Stimulated activated CD4-positive, alpha-beta T cell treated with anti-CD3 and anti-CD28 coated beads, Interleukin-15, amount 100 ng/mL, for 48 hours (primary cell): ENCODE measurements at regions not wholly inside any gene's neighbourhood (a gene's known extent, or its start where the extent isn't known, plus 50 kb on each side); places are given as distances from the start of the nearest gene placed in this dataset.

ENCODE experiments used
- DNase-seq, 2 donors: peaks; one replicate each; pipeline ENCODE4 v3.0.0-alpha.2; 2020; ENCODE audit warnings: low read depth in 2 of 2

GRCh38 chr2:14336759-14337382 is 295.6 kb upstream of the LRATD1 start:
- no peak for DNase-seq

DNA sequence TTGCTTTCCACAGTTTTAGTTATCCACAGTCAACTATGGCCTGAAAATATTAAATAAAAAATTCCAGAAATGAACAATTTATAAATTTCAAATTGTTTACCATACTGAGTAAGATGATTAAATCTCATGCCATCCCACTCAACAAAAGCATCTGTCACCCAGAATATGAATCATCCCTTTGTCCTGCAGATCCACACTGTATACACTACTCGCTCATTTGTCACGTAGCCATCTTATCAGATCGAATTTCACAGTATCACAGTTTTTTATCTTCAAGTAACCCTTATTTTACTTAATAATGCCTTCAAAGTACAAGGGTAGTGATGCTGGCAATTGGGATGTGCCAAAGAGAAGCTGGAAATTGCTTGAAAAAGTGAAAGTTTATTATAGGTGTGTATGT is 291.8 kb upstream of the LRATD1 start:
- no peak for DNase-seq

- DNase-seq = no peak
These were observed 290.2 kb upstream of the LRATD1 start for GRCh38 chr2:14342313-14342712.

- DNase-seq = no peak
These were observed 288.2 kb upstream of the LRATD1 start for GRCh38 chr2:14344355-14344754.

DNA sequence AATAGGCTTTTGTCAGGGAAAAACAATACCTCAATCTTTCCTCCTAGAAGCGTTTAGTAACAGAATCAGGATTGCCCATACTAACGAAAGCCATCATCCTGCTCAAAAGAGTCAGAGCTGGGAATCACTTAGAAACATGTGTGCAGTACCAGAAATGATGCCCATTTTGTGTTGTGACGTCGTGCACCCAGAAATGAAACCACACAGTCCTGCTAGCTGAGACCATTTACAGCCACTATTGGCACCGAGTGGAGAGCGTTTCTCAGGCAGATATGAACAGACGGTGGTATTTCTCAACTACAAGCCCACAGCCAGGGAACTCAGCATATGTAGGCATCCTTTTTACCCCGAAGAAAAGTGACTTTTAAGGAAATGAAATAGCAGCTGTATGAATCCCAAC is 284.3 kb upstream of the LRATD1 start:
- DNase-seq = no peak

DNA sequence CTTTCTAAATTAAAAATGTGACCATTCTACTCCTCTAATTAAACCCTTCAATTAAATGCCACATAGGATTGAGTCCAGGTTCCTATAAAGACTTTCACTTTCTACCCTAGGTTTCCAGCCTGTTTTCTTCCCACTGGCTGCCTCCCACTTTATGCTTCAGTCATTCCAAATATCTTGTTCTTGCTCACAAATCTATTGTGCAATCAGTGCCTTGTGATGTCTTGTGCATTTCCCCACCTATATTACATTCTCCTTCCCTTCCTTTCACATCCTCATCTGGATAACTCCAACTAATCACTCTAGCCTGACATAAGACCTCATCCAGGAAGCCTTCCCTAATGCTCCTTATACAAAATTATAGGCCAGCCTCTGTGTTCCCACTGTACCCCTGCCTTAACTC is 281.7 kb upstream of the LRATD1 start:
- no peak for DNase-seq

GRCh38 chr2:14352067-14352466 is 280.4 kb upstream of the LRATD1 start:
- DNase-seq = no peak

GRCh38 chr2:14354231-14354630 is 278.3 kb upstream of the LRATD1 start:
- DNase-seq = no peak

GRCh38 chr2:14355102-14355501 is 277.4 kb upstream of the LRATD1 start:
- DNase-seq = no peak

GRCh38 chr2:14358339-14358738 is 274.2 kb upstream of the LRATD1 start:
- no peak for DNase-seq

GRCh38 chr2:14358774-14359173 is 273.7 kb upstream of the LRATD1 start:
- no peak for DNase-seq

- no peak for DNase-seq
These were observed 269.4 kb upstream of the LRATD1 start for GRCh38 chr2:14363137-14363536.

DNA sequence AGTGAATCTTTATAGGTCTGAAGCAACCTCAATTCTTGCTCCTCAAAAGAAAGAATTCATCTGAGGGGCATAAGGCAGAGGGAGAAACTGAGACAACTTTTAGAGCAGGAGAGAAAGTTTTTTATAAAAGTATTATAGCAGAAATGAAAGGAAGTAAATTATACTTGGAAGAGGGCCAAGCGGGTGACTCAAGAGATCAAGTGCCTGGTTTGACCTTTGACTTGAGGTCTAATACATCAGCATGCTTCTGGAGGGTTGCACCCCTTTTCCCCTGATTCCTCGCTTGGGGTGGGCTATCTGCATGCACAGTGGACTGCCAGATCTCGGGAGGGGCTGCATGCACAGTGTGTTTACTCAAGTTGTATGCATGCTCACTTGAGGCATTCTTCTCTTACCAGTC is 268.5 kb upstream of the LRATD1 start:
- DNase-seq = no peak

DNA sequence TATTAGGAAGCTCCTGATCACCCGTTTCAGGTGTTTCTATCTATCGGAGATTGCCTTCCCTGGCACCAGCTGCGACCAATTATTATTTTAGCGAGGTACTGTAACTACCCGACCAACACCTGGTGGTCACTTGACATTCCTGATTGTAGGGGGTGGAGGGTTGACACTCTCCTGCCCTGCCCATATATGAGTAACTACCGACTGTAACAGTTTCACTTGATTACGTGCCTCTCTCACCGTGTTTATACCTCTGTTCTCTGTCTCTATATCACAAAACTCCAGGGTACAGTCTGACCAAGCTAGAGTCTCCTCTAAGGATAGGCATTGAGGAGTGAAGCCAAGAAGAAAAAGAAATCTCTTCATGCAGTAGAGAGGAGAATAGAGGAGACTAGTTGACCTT is 268.0 kb upstream of the LRATD1 start:
- DNase-seq = no peak

DNA sequence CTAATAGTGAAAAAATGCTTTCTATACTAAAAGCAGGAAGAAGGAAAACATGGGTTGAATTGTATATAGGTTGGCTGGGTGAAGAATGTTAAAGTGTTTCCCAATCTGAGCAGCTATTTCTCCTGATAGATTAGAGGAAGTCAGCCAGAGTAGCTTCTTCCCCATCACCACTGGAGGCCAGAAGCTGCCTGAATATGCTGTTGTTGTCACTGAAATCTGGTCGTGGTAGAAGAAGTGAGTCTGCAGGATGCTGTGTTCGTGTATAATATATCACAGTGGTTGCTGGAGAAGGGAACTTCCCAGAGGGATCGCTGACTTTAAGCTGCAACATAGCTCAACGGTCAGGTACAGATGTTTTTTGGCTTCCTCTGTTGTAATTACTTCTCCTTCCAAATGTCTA is 247.5 kb upstream of the LRATD1 start:
- DNase-seq = no peak

GRCh38 chr2:14387332-14387731 is 245.2 kb upstream of the LRATD1 start:
- DNase-seq = no peak

- DNase-seq = no peak
These were observed 243.8 kb upstream of the LRATD1 start for GRCh38 chr2:14388724-14389123.

- no peak for DNase-seq
These were observed 235.9 kb upstream of the LRATD1 start for GRCh38 chr2:14396533-14397083.

GRCh38 chr2:14398641-14399040 is 233.9 kb upstream of the LRATD1 start:
- no peak for DNase-seq

DNA sequence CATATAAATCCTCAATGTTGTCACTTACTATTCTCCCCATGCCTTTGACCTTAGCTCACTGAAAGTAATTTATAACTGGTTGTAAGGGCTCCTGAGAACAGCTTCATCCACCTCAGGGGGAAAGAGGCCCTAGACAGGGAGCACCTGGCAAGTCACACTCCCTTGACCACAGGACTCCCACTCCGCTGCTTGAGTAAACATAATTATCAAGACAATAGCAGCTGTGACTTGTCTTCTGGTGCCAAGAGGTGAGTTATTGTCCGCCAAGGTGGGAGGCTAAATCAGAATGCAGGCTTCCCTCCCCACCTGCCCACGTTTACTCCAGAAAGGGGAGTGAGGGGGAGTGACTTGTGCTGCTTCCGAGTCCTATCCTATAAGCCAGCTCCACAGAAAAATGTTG is 230.6 kb upstream of the LRATD1 start:
- no peak for DNase-seq

DNA sequence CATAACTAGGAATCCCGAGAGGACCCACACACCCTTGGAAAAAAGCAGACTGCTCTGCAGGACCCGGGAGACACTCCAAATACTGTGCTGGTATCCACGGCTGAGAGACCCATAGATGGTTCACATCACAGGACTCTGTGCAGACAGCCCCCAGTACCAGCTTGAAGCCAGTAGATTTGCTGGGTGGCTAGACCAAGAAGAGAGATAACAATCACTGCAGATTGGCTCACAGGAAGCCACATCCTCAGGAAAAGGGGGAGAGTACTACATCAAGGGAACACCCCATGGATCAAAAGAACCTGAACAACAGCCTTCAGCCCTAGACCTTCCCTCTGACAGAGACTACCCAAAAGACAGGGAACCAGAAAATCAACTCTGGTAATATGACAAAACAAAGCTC is 223.8 kb upstream of the LRATD1 start:
- no peak for DNase-seq

DNA sequence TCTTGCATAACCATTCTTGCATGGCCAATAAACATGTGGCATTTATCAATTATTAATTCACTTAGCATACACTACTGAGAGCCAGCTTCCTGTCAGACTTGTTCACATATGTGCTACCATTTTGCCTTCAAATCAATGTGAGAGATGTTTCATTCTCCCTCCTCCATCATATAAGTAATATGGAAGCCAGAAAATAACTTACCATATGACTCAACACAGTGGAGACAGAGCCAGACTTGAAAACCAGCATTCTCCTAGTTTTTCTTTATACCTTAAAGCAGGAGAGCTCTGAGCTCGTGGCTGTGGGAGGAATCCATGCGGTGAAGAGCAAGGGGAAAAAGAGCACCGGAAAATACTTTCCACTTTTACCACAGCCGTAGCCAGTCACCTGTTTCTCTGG is 215.0 kb upstream of the LRATD1 start:
- no peak for DNase-seq

- no peak for DNase-seq
These were observed 214.4 kb upstream of the LRATD1 start for GRCh38 chr2:14418115-14418514.

DNA sequence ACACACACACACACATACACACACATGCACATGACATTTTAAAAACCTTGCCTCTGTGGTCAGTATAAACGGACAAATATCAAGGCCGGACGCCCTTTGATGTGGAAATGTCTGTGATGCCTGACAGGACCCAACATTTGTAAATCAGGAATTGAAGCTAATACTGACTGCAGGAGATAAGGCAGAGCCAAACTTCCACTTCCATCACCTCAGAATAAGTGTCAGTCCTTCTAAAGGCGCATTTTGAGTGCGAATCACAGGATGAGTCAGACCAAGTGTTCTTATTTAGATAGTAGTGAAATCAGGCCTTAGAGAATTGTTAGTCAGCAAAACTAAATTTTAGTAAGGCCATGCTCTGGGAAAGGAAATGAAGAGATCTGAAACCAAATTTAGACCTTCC is 211.7 kb upstream of the LRATD1 start:
- DNase-seq = no peak
